Heart left ventricle (tissue), 16 donors: ENCODE measurements at regions not wholly inside any gene's neighbourhood (a gene's known extent, or its start where the extent isn't known, plus 50 kb on each side); places are given as distances from the start of the nearest gene placed in this dataset.

ENCODE experiments used
- ATAC-seq, 4 donors: fragments of 200-7000 bp; cut with Tn5 transposase; one replicate each; pipeline ENCODE4 v1.9.1; 2020 to 2022; ENCODE audit warnings: moderate library complexity in 4 of 4, mild to moderate bottlenecking in 3 of 4, moderate number of reproducible peaks in 1 of 4
- DNase-seq, 5 donors: peaks; one replicate each; pipeline ENCODE4 v3.0.0-alpha.2; 2020
- H3K27ac ChIP-seq, 12 donors: fragments of 200-600 bp; sonication (generic) in 4 of 12; one replicate each; pipeline versions ENCODE4 v1.5.0 to v1.8.0; 2016 to 2022; ENCODE audit warnings: mild to moderate bottlenecking in 2 of 12
- H3K27me3 ChIP-seq, 9 donors: fragments of 200-600 bp; sonication (generic) in 2 of 9; one replicate each; pipeline versions ENCODE4 v1.5.1 to v1.8.0; 2016 to 2022; ENCODE audit warnings: mild to moderate bottlenecking in 3 of 9
- H3K36me3 ChIP-seq, 9 donors: fragments of 200-600 bp; sonication (generic) in 2 of 9; one replicate each; pipeline versions ENCODE4 v1.5.0 to v1.8.0; 2018 to 2022; ENCODE audit warnings: mild to moderate bottlenecking in 2 of 9
- H3K4me1 ChIP-seq, 12 donors: fragments of 200-600 bp; sonication (generic) in 4 of 12; one replicate each; pipeline versions ENCODE4 v1.5.0 to v1.8.0; 2016 to 2022; ENCODE audit warnings: mild to moderate bottlenecking in 3 of 12
- H3K4me3 ChIP-seq, 12 donors: fragments of 200-600 bp; sonication (generic) in 4 of 12; one replicate each; pipeline versions ENCODE4 v1.5.0 to v1.8.0; 2017 to 2022; ENCODE audit warnings: mild to moderate bottlenecking in 9 of 12, moderate library complexity in 4 of 12
- H3K9me3 ChIP-seq, 12 donors: fragments of 200-600 bp; sonication (generic) in 4 of 12; one replicate each; pipeline versions ENCODE4 v1.5.0 to v1.8.0; 2016 to 2022; ENCODE audit warnings: mild to moderate bottlenecking in 1 of 12
- CTCF ChIP-seq, 12 donors: fragments of 200-600 bp; sonication (generic) in 4 of 12; IDR thresholded peaks; one replicate each; pipeline versions ENCODE4 v1.5.0 to v1.8.0; 2018 to 2022; ENCODE audit warnings: antibody characterized with exemption in 12 of 12, mild to moderate bottlenecking in 5 of 12
- POLR2A ChIP-seq, 2 donors: fragments of 450-650 bp; IDR thresholded peaks; one replicate each; pipeline ENCODE4 v1.6.1; 2017; ENCODE audit warnings: antibody characterized with exemption in 2 of 2, mild to moderate bottlenecking in 2 of 2, moderate library complexity in 2 of 2
- WGBS, 4 donors: extraction: QIAGEN DNeasy Blood & Tissue Kit in 2 of 4; methylation state at CpG; one replicate each; pipeline versions ENCODE4 v1.1.5 to v1.1.7; 2013 to 2018; 5-methylcytosine and 5-hydroxymethylcytosine counted together
- intact Hi-C, 10 donors: fragments of 100-400 bp; cut with DNase I; formaldehyde crosslinking; loops; one replicate each; pipeline versions ENCODE4 v1.11.1 to v1.14.2; 2022
- donor health status: ischemic (EF 13 %, LVEDD 7.1; RV severe dilation, severe dysfunction).
- donor health status: healthy with polysubstance abuse.
- donor health status: DM: no; HTN: yes; CAD: no.
- donor health status: DM: no; HTN: no; CAD: no.
- donor health status: ischemic (EF 25% LVEDD 6.9; RV normal size, moderate dysfunction).
- donor health status: ischemic (EF 25% LVEDD 5.7; RV mildly dilated, moderate dysfunction).
- donor health status: healthy.
- donor health status: DM: yes; HTN: yes; CAD: no.
- donor health status: ischemic (EF 35%, LVEDD 5.7; RV mildly dilated, moderate dysfunction).
- donor health status: nonischemic (EF 11% LVEDD 7.7; RV severe dilation, severe dysfunction).
- donor health status: DM: yes; HTN: yes; CAD: no.
- donor health status: PGD.
- donor health status: ischemic (EF 29% LVEDD 5.4; RV normal size, mild dysfunction).
- donor health status: nonischemic (EF 23%, LVEDD 6.1; RV moderate dilation, normal function).

GRCh38 chr2:224276251-224276650 lies 125.7 kb downstream of the FAM124B start:
- Histone ChIP-seq H3K27me3 (no peaks in the 10 kb centered on the region), H3K36me3 (no peaks in the 10 kb centered on the region), H3K4me1 (no peaks in the 10 kb centered on the region), H3K9me3 (no peaks in the 10 kb centered on the region), H3K4me3 (no peak overlapping the region), H3K27ac (no peak overlapping the region)
- ATAC-seq, result no peak
- no peak for DNase-seq
- TF ChIP-seq CTCF (IDR thresholded peaks at IDR 0.05) (no peak), POLR2A (IDR thresholded peaks at IDR 0.05) (no peak)
- intact Hi-C loops, result no loop called here

GRCh38 chr2:224272237-224272910 lies 129.5 kb downstream of the FAM124B start:
- no peak overlapping the region for H3K27ac ChIP-seq
- H3K27me3 ChIP-seq, result no peaks in the 10 kb centered on the region
- ATAC-seq (no peak), DNase-seq (peak in 1 of 5 donors; percentile 16)
- no peak overlapping the region for H3K4me3 ChIP-seq
- no peaks in the 10 kb centered on the region for H3K36me3 ChIP-seq
- peaks cover 0 to 4% (median 0%) of the 10 kb centered on the region in 12 donors for H3K4me1 ChIP-seq
- 74 to 80% (median 77%) methylated on average over 6 of the region's 6 CpGs for WGBS, 4 donors
- TF ChIP-seq CTCF (IDR thresholded peaks at IDR 0.05) (no peak), POLR2A (IDR thresholded peaks at IDR 0.05) (no peak)
- H3K9me3 ChIP-seq, result no peaks in the 10 kb centered on the region
- intact Hi-C loops, result no loop called here

- WGBS, 4 donors, result 53 to 73% (median 58%) methylated on average over 1 of the region's 1 CpG
- Histone ChIP-seq H3K9me3 (no peaks in the 10 kb centered on the region), H3K4me3 (no peak overlapping the region), H3K4me1 (peaks cover 0 to 4% (median 0%) of the 10 kb centered on the region in 12 donors), H3K36me3 (no peaks in the 10 kb centered on the region), H3K27ac (no peak overlapping the region), H3K27me3 (no peaks in the 10 kb centered on the region)
- DNase-seq, result no peak
- ATAC-seq, result no peak
- intact Hi-C loops, result no loop called here
- no peak for TF ChIP-seq CTCF (IDR thresholded peaks at IDR 0.05)
- no peak for TF ChIP-seq POLR2A (IDR thresholded peaks at IDR 0.05)
Observed at GRCh38 chr2:224271617-224272236, 130.2 kb downstream of the FAM124B start.

- DNase-seq (no peak), ATAC-seq (no peak)
- intact Hi-C loops, result no loop called here
- Histone ChIP-seq H3K9me3 (no peaks in the 10 kb centered on the region), H3K4me3 (no peak overlapping the region), H3K27me3 (no peaks in the 10 kb centered on the region), H3K36me3 (no peaks in the 10 kb centered on the region), H3K27ac (peak overlapping the region in 1 of 12 donors; percentile 18), H3K4me1 (peaks cover 0 to 10% (median 0%) of the 10 kb centered on the region in 12 donors)
- no peak for TF ChIP-seq POLR2A (IDR thresholded peaks at IDR 0.05)
- no peak for TF ChIP-seq CTCF (IDR thresholded peaks at IDR 0.05)
- WGBS, 4 donors, result 52 to 69% (median 62%) methylated on average over 4 of the region's 4 CpGs
Observed at GRCh38 chr2:224268441-224268840, 133.5 kb downstream of the FAM124B start.
